Sigmoid colon (tissue), 6 donors: ENCODE measurements at regions not wholly inside any gene's neighbourhood (a gene's known extent, or its start where the extent isn't known, plus 50 kb on each side); places are given as distances from the start of the nearest gene placed in this dataset.

Experiments
- DNase-seq: peaks from one replicate; pipeline ENCODE4 v3.0.0-alpha.2; 2019
- H3K27ac ChIP-seq, 4 donors: fragments of 200-600 bp; sonication (generic); one replicate each; pipeline ENCODE4 v1.5.1; 2016 to 2019; ENCODE audit warnings: mild to moderate bottlenecking in 1 of 4
- H3K27me3 ChIP-seq, 3 donors: fragments of 200-600 bp; sonication (generic); one replicate each; pipeline ENCODE4 v1.5.1; 2019; ENCODE audit warnings: mild to moderate bottlenecking in 1 of 3
- H3K36me3 ChIP-seq, 4 donors: fragments of 200-600 bp; sonication (generic); one replicate each; pipeline ENCODE4 v1.5.1; 2016 to 2019
- H3K4me1 ChIP-seq, 4 donors: fragments of 200-600 bp; sonication (generic); one replicate each; pipeline ENCODE4 v1.5.1; 2017 to 2019
- H3K4me3 ChIP-seq, 4 donors: fragments of 200-600 bp; sonication (generic); one replicate each; pipeline ENCODE4 v1.5.1; 2017 to 2019; ENCODE audit warnings: mild to moderate bottlenecking in 2 of 4, moderate library complexity in 1 of 4
- H3K9me3 ChIP-seq, 4 donors: fragments of 200-600 bp in 3 of 4; sonication (generic) in 3 of 4; one replicate each; pipeline versions ENCODE4 v1.5.1 to v1.6.1; 2013 to 2019
- EP300 ChIP-seq, 4 donors: sonication (generic); formaldehyde crosslinking; IDR thresholded peaks; one replicate each; pipeline ENCODE4 v1.6.1; 2017; ENCODE audit warnings: antibody characterized with exemption in 4 of 4
- POLR2A ChIP-seq, 2 donors: fragments of 450-650 bp; IDR thresholded peaks; one replicate each; pipeline ENCODE4 v1.6.1; 2016; ENCODE audit warnings: antibody characterized with exemption in 2 of 2, mild to moderate bottlenecking in 2 of 2, moderate library complexity in 2 of 2
- POLR2AphosphoS5 ChIP-seq, 4 donors: sonication (generic); formaldehyde crosslinking; IDR thresholded peaks; one replicate each; pipeline ENCODE4 v1.6.1; 2017; ENCODE audit warnings: antibody characterized with exemption in 4 of 4
- WGBS, 2 donors: extraction: QIAGEN DNeasy Blood & Tissue Kit; methylation state at CpG; one replicate each; pipeline ENCODE4 v1.1.7; 2013; 5-methylcytosine and 5-hydroxymethylcytosine counted together
- intact Hi-C: fragments of 100-400 bp; cut with DNase I; formaldehyde crosslinking; loops from one replicate; pipeline ENCODE4 v1.15.1; 2023
- TF ChIP-seq, protein P1 (sequence below), 4 experiments: fragments of 450-650 bp in 3 of 4; fragments of 200-600 bp in 1 of 4; IDR thresholded peaks; one replicate each; pipeline ENCODE4 v1.5.1; 2016 to 2019; ENCODE audit warnings: antibody characterized with exemption in 4 of 4, mild to moderate bottlenecking in 3 of 4, moderate library complexity in 2 of 4
- donor health status: healthy with polysubstance abuse.
- donor health status: healthy.

DNA sequence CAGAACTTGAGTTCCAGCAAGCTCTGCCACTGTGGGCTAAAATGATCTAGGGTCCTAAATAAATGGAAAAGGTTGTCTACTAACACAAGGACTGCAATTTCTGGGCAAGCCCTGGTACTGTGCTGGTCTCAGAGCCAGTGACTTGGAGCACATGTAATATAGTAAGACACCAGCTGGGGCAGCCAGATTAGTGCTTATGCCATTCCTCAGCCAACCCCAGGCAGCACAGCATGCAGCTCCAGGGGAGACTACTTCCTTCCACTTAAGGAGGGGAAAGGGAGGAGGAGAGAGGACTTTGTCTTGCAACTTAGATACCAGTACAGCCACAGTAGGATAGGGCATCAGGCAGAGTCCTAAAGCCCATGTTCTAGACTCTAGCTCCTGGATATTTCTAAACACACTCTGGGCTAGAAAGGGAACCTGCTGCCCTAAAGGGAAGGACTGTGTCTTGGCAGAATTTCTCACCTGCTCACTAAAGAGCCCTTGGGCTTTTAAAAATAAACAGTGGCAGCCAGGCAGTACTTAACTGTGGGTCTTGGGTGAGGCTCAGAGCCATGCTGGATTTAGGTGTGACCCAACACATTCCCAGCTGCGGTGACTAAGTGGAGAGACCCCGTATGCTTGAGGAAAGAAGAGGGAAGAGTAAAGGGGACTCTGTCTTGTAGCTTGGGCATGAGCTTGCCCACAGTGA lies 223.7 kb upstream of the BCHE start:
- 84 to 90% methylated on average over 2 of the region's 2 CpGs for WGBS, 2 donors
- no peaks in the 10 kb centered on the region for H3K27me3 ChIP-seq
- DNase-seq = no peak
- H3K27ac ChIP-seq = no peak overlapping the region
- no peak overlapping the region for H3K4me3 ChIP-seq
- TF ChIP-seq POLR2AphosphoS5 (IDR thresholded peaks at IDR 0.05) (no peak), EP300 (IDR thresholded peaks at IDR 0.05) (no peak), POLR2A (IDR thresholded peaks at IDR 0.05) (no peak)
- TF ChIP-seq, protein P1, sequence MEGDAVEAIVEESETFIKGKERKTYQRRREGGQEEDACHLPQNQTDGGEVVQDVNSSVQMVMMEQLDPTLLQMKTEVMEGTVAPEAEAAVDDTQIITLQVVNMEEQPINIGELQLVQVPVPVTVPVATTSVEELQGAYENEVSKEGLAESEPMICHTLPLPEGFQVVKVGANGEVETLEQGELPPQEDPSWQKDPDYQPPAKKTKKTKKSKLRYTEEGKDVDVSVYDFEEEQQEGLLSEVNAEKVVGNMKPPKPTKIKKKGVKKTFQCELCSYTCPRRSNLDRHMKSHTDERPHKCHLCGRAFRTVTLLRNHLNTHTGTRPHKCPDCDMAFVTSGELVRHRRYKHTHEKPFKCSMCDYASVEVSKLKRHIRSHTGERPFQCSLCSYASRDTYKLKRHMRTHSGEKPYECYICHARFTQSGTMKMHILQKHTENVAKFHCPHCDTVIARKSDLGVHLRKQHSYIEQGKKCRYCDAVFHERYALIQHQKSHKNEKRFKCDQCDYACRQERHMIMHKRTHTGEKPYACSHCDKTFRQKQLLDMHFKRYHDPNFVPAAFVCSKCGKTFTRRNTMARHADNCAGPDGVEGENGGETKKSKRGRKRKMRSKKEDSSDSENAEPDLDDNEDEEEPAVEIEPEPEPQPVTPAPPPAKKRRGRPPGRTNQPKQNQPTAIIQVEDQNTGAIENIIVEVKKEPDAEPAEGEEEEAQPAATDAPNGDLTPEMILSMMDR (IDR thresholded peaks at IDR 0.05) = no peak
- H3K4me1 ChIP-seq = no peaks in the 10 kb centered on the region
- H3K9me3 ChIP-seq = peaks cover 0 to 3% (median 0%) of the 10 kb centered on the region in 4 donors
- H3K36me3 ChIP-seq = no peaks in the 10 kb centered on the region
- intact Hi-C loops = no loop called here

DNA sequence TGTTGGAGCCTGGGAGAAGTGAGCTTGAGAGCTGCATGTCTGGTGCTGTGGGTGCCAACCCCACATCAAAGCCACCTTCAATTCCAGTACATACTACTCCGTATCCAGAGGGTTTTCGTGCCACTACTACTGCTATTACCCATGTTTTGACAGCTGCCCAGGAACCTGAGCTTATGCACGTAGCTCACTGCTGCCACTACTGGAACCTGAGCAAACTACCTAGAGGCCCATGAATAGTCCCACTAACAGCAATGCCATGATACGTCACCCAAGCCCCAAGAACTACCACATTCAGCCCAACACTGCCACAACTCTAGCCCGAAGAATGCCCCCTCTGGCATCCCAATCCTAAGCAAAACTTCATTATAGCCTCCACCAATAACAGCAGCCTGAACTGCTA lies 215.2 kb upstream of the BCHE start:
- TF ChIP-seq POLR2AphosphoS5 (IDR thresholded peaks at IDR 0.05) (no peak), POLR2A (IDR thresholded peaks at IDR 0.05) (no peak)
- TF ChIP-seq, protein P1 (IDR thresholded peaks at IDR 0.05) = no peak
- 67 to 82% methylated on average over 5 of the region's 5 CpGs for WGBS, 2 donors
- H3K9me3 ChIP-seq = peaks cover 0 to 3% (median 0%) of the 10 kb centered on the region in 4 donors

DNA sequence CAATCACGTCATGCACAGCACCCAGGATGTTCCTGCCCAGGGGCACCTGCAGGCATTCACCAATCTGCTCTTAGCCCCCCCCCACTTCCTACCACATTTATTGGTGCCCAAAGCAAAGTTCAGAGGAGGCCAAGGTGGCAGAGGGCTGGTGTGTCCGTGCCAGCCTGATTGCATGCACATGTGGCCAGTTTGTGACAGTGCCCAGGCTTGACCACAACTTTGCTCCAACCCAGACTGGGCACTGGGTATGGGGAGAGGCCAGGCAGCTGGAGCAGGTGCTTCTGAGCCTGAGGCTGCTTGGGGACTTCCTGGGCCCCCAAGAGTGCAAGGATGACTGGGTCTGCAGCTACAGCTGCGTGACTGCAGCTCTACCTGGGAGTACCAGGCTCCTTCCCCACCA lies 192.3 kb upstream of the BCHE start:
- H3K36me3 ChIP-seq = no peaks in the 10 kb centered on the region
- no peaks in the 10 kb centered on the region for H3K9me3 ChIP-seq
- 38 to 63% methylated on average over 3 of the region's 3 CpGs for WGBS, 2 donors
- H3K27ac ChIP-seq = no peak overlapping the region
- H3K4me1 ChIP-seq = no peaks in the 10 kb centered on the region
- TF ChIP-seq POLR2AphosphoS5 (IDR thresholded peaks at IDR 0.05) (no peak), EP300 (IDR thresholded peaks at IDR 0.05) (no peak)
- H3K4me3 ChIP-seq = no peak overlapping the region
- H3K27me3 ChIP-seq = no peaks in the 10 kb centered on the region
- intact Hi-C loops = no loop called here
- DNase-seq = no peak

More for the DNA sequence above, 215.2 kb upstream of the BCHE start:
- H3K4me1 ChIP-seq = no peaks in the 10 kb centered on the region
- H3K27me3 ChIP-seq = no peaks in the 10 kb centered on the region
- intact Hi-C loops = no loop called here
- DNase-seq = no peak
- H3K27ac ChIP-seq = no peak overlapping the region
- H3K36me3 ChIP-seq = no peaks in the 10 kb centered on the region
- H3K4me3 ChIP-seq = no peak overlapping the region

DNA sequence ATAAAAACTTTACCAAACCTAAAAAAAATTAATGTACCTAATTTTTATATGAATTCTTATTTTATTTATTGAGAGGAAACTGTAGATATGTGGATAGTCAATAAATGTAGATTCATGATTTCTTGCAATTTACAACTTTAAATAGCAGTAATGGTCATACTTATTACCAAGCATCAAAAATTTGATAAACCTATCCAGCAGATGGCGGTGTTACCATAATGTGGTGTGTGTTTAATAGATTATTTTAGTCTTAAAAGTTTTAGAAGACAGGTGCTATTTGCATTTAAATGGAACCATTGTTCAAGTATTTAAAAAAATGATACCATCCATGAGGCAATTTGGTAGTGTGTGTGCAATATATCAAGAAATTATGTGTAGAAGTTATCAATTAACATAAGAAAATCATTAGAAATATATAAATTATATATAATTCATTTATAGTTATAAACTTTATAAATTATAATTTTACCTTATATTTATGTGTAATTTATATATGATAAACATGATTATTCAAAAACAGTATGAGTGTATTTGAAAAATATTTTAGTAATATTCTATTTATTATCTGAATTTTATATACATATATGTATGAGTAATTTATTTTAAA lies 176.0 kb upstream of the BCHE start:
- no peak for DNase-seq
- 17 to 20% methylated on average over 1 of the region's 1 CpG for WGBS, 2 donors
- TF ChIP-seq, protein P1 (IDR thresholded peaks at IDR 0.05) = peak in 3 of 4 experiments; percentile 10 to 44 (median 24)
- TF ChIP-seq POLR2AphosphoS5 (IDR thresholded peaks at IDR 0.05) = no peak

DNA sequence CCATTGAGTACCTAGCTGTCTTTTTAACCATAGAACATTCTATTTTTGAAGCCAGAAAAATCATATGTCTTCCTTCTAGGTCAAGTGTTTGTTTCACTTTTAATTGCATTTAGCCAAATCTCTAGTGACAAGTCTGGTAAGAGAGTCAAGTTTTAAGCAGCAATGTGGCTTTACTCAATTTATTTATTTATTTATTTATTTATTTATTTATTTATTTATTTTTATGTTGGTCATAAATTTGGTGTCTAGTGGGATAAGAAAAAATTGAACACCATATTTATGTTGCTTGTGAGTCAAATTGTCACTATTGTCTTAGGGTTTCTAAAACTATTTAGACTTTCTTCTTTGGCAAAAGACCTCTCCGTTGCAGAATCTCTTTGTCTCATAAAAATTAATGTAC lies 174.5 kb upstream of the BCHE start:
- Histone ChIP-seq H3K4me1 (no peaks in the 10 kb centered on the region), H3K27ac (no peak overlapping the region), H3K4me3 (no peak overlapping the region), H3K27me3 (no peaks in the 10 kb centered on the region), H3K9me3 (no peaks in the 10 kb centered on the region), H3K36me3 (no peaks in the 10 kb centered on the region)
- no peak for DNase-seq
- TF ChIP-seq POLR2AphosphoS5 (IDR thresholded peaks at IDR 0.05) = no peak
- no peak for TF ChIP-seq EP300 (IDR thresholded peaks at IDR 0.05)
- TF ChIP-seq POLR2A (IDR thresholded peaks at IDR 0.05) = no peak
- TF ChIP-seq, protein P1 (IDR thresholded peaks at IDR 0.05) = no peak
- 82 to 94% methylated on average over 1 of the region's 1 CpG for WGBS, 2 donors
- intact Hi-C loops = no loop called here

More for the DNA sequence above, 176.0 kb upstream of the BCHE start:
- Histone ChIP-seq H3K27me3 (no peaks in the 10 kb centered on the region), H3K4me3 (no peak overlapping the region), H3K27ac (no peak overlapping the region), H3K4me1 (no peaks in the 10 kb centered on the region), H3K36me3 (no peaks in the 10 kb centered on the region), H3K9me3 (no peaks in the 10 kb centered on the region)
- intact Hi-C loops = no loop called here
